Fibroblast of the conjunctiva (primary cell): ENCODE measurements at regions not wholly inside any gene's neighbourhood (a gene's known extent, or its start where the extent isn't known, plus 50 kb on each side); places are given as distances from the start of the nearest gene placed in this dataset.

Source experiments
- DNase-seq: peaks from one replicate; pipeline ENCODE4 v3.0.0-alpha.2; 2010; ENCODE audit warnings: low read depth

GRCh38 chr6:91464201-91464600 lies 877.3 kb upstream of the MAP3K7 start:
- no peak for DNase-seq

GRCh38 chr6:91462241-91462640 lies 875.4 kb upstream of the MAP3K7 start:
- DNase-seq: no peak

- DNase-seq: no peak
Measured at GRCh38 chr6:91453224-91453878, 866.5 kb upstream of the MAP3K7 start.

- DNase-seq: no peak
Measured at GRCh38 chr6:91449539-91449938, 862.7 kb upstream of the MAP3K7 start.

GRCh38 chr6:91447530-91448254 lies 860.8 kb upstream of the MAP3K7 start:
- DNase-seq: no peak

GRCh38 chr6:91447081-91447480 lies 860.2 kb upstream of the MAP3K7 start:
- DNase-seq: no peak

- no peak for DNase-seq
Measured at GRCh38 chr6:91443405-91443804, 856.5 kb upstream of the MAP3K7 start.

- no peak for DNase-seq
Measured at GRCh38 chr6:91442342-91442741, 855.5 kb upstream of the MAP3K7 start.

- DNase-seq: no peak
Measured at GRCh38 chr6:91438570-91438969, 851.7 kb upstream of the MAP3K7 start.

GRCh38 chr6:91437315-91437729 lies 850.5 kb upstream of the MAP3K7 start:
- no peak for DNase-seq

- DNase-seq: no peak
Measured at GRCh38 chr6:91436448-91436847, 849.6 kb upstream of the MAP3K7 start.

- no peak for DNase-seq
Measured at GRCh38 chr6:91435630-91436029, 848.8 kb upstream of the MAP3K7 start.

- no peak for DNase-seq
Measured at GRCh38 chr6:91434576-91434975, 847.7 kb upstream of the MAP3K7 start.

GRCh38 chr6:91433660-91434534 lies 847.0 kb upstream of the MAP3K7 start:
- DNase-seq: no peak

- DNase-seq: no peak
Measured at GRCh38 chr6:91428953-91429560, 842.2 kb upstream of the MAP3K7 start.

GRCh38 chr6:91428296-91428695 lies 841.4 kb upstream of the MAP3K7 start:
- no peak for DNase-seq

GRCh38 chr6:91420243-91420642 lies 833.4 kb upstream of the MAP3K7 start:
- DNase-seq: no peak

- no peak for DNase-seq
Measured at GRCh38 chr6:91415031-91415605, 828.2 kb upstream of the MAP3K7 start.

- no peak for DNase-seq
Measured at GRCh38 chr6:91412532-91412931, 825.7 kb upstream of the MAP3K7 start.

GRCh38 chr6:91407706-91408105 lies 820.8 kb upstream of the MAP3K7 start:
- DNase-seq: no peak

GRCh38 chr6:91392951-91393350 lies 806.1 kb upstream of the MAP3K7 start:
- no peak for DNase-seq
